HEK293 (cell line): ENCODE measurements at regions not wholly inside any gene's neighbourhood (a gene's known extent, or its start where the extent isn't known, plus 50 kb on each side); places are given as distances from the start of the nearest gene placed in this dataset.

ENCODE experiments used
- CTCF ChIA-PET: fragments of 350-600 bp; formaldehyde crosslinking; extraction: SDS; loops from one replicate; lab custom pipeline; 2021; ENCODE audit warnings: antibody characterized with exemption; lab: Yijun Ruan, JAX
- POLR2A ChIA-PET: fragments of 300-600 bp; formaldehyde crosslinking; extraction: SDS; loops from one replicate; lab custom pipeline; 2020; ENCODE audit warnings: antibody characterized with exemption, inconsistent platforms; lab: Yijun Ruan, JAX
- H3K27ac ChIP-seq: fragments of 200-500 bp; sonication (Bioruptor generic); 2 replicates; pipeline ENCODE4 v1.5.1; 2014; ENCODE audit warnings: low read depth, low read length, control low read depth, inconsistent platforms; ENCODE audit errors: extremely low read depth
- H3K36me3 ChIP-seq, 2 experiments: fragments of 200-500 bp in 1 of 2; sonication (Bioruptor generic) in 1 of 2; 1 replicate in 1 of 2; 2 replicates in 1 of 2; pipeline ENCODE4 v1.5.1; 2014 to 2017; ENCODE audit warnings: inconsistent platforms in 2 of 2, low read length in 2 of 2; ENCODE audit not compliant: control insufficient read depth in 2 of 2, insufficient read depth in 1 of 2
- H3K4me1 ChIP-seq: fragments of 200-500 bp; sonication (Bioruptor generic); 2 replicates; pipeline ENCODE4 v1.5.1; 2014; ENCODE audit warnings: mild to moderate bottlenecking, low read length, inconsistent platforms; ENCODE audit not compliant: control insufficient read depth, insufficient read depth
- H3K4me3 ChIP-seq: 2 replicates; pipeline ENCODE4 v1.5.1; 2011; ENCODE audit warnings: low read depth, mild to moderate bottlenecking, control low read depth, low read length, moderate library complexity
- H3K9me3 ChIP-seq: fragments of 200-500 bp; sonication (Bioruptor generic); 2 replicates; pipeline ENCODE4 v1.5.1; 2014; ENCODE audit warnings: low read depth, low read length, inconsistent platforms; ENCODE audit not compliant: control insufficient read depth, insufficient read depth
- BCL11B ChIP-seq: fragments of 450-650 bp; formaldehyde crosslinking; IDR thresholded peaks from 2 replicates; pipeline ENCODE4 v1.5.1; 2016; ENCODE audit warnings: low read depth, missing biosample characterization, missing genetic modification characterization
- EGR2 ChIP-seq: fragments of 450-650 bp; formaldehyde crosslinking; IDR thresholded peaks from 2 replicates; pipeline ENCODE4 v1.5.1; 2016; ENCODE audit warnings: low read depth, missing biosample characterization, missing genetic modification characterization
- GFI1B ChIP-seq: fragments of 450-650 bp; formaldehyde crosslinking; IDR thresholded peaks from 2 replicates; pipeline ENCODE4 v1.5.1; 2016; ENCODE audit warnings: missing biosample characterization, missing genetic modification characterization
- GLIS1 ChIP-seq: fragments of 450-650 bp; formaldehyde crosslinking; IDR thresholded peaks from 2 replicates; pipeline ENCODE4 v1.5.1; 2016; ENCODE audit warnings: missing biosample characterization, missing genetic modification characterization
- KLF1 ChIP-seq: fragments of 450-650 bp; formaldehyde crosslinking; IDR thresholded peaks from 2 replicates; pipeline ENCODE4 v1.5.1; 2016; ENCODE audit warnings: missing biosample characterization, missing genetic modification characterization
- MEIS1 ChIP-seq: sonication (generic); formaldehyde crosslinking; IDR thresholded peaks from 2 replicates; pipeline ENCODE4 v1.8.1; 2022; ENCODE audit warnings: missing genetic modification reagents, mild to moderate bottlenecking, borderline replicate concordance
- REST ChIP-seq: fragments of 450-650 bp; formaldehyde crosslinking; IDR thresholded peaks from 2 replicates; pipeline ENCODE4 v1.5.1; 2016; ENCODE audit warnings: missing biosample characterization, missing genetic modification characterization
- SALL2 ChIP-seq: fragments of 450-650 bp; formaldehyde crosslinking; IDR thresholded peaks from 2 replicates; pipeline ENCODE4 v1.5.0; 2017; ENCODE audit warnings: missing biosample characterization, mild to moderate bottlenecking, missing genetic modification characterization, borderline replicate concordance
- SCRT1 ChIP-seq: fragments of 450-650 bp; formaldehyde crosslinking; IDR thresholded peaks from 2 replicates; pipeline ENCODE4 v1.5.1; 2016; ENCODE audit warnings: missing biosample characterization, missing genetic modification characterization, borderline replicate concordance
- YY2 ChIP-seq: fragments of 450-650 bp; formaldehyde crosslinking; IDR thresholded peaks from 2 replicates; pipeline ENCODE4 v1.5.1; 2016; ENCODE audit warnings: missing biosample characterization, missing genetic modification characterization
- ZEB2 ChIP-seq: fragments of 450-650 bp; formaldehyde crosslinking; IDR thresholded peaks from 2 replicates; pipeline ENCODE4 v1.5.1; 2016; ENCODE audit warnings: missing biosample characterization, missing genetic modification characterization
- ZNF112 ChIP-seq: fragments of 450-650 bp; formaldehyde crosslinking; IDR thresholded peaks from 2 replicates; pipeline ENCODE4 v1.5.0; 2017; ENCODE audit warnings: missing biosample characterization, missing genetic modification characterization
- ZNF114 ChIP-seq: fragments of 450-650 bp; formaldehyde crosslinking; IDR thresholded peaks from 2 replicates; pipeline ENCODE4 v1.5.0; 2017; ENCODE audit warnings: missing biosample characterization, missing genetic modification characterization
- ZNF121 ChIP-seq: fragments of 450-650 bp; formaldehyde crosslinking; IDR thresholded peaks from 2 replicates; pipeline ENCODE4 v1.5.1; 2016; ENCODE audit warnings: missing biosample characterization, missing genetic modification characterization
- ZNF138 ChIP-seq: fragments of 450-650 bp; formaldehyde crosslinking; IDR thresholded peaks from 2 replicates; pipeline ENCODE4 v1.5.1; 2016; ENCODE audit warnings: missing biosample characterization, missing genetic modification characterization, borderline replicate concordance
- ZNF146 ChIP-seq: fragments of 450-650 bp; formaldehyde crosslinking; IDR thresholded peaks from 2 replicates; pipeline ENCODE4 v1.5.1; 2016; ENCODE audit warnings: missing biosample characterization, missing genetic modification characterization
- ZNF175 ChIP-seq: fragments of 450-650 bp; formaldehyde crosslinking; IDR thresholded peaks from 2 replicates; pipeline ENCODE4 v1.5.1; 2016; ENCODE audit warnings: missing biosample characterization, missing genetic modification characterization
- ZNF223 ChIP-seq: fragments of 450-650 bp; formaldehyde crosslinking; IDR thresholded peaks from 2 replicates; pipeline ENCODE4 v1.5.1; 2016; ENCODE audit warnings: missing biosample characterization, missing genetic modification characterization
- ZNF23 ChIP-seq: fragments of 450-650 bp; formaldehyde crosslinking; IDR thresholded peaks from 2 replicates; pipeline ENCODE4 v1.5.1; 2016; ENCODE audit warnings: missing biosample characterization, missing genetic modification characterization, borderline replicate concordance
- ZNF335 ChIP-seq: fragments of 450-650 bp; formaldehyde crosslinking; conservative IDR thresholded peaks from 2 replicates; pipeline ENCODE4 v1.5.1; 2016; ENCODE audit warnings: missing biosample characterization, missing genetic modification characterization
- ZNF350 ChIP-seq: fragments of 450-650 bp; formaldehyde crosslinking; IDR thresholded peaks from 2 replicates; pipeline ENCODE4 v1.5.0; 2017; ENCODE audit warnings: missing biosample characterization, mild to moderate bottlenecking, missing genetic modification characterization
- ZNF394 ChIP-seq: fragments of 450-650 bp; formaldehyde crosslinking; IDR thresholded peaks from 2 replicates; pipeline ENCODE4 v1.5.1; 2016; ENCODE audit warnings: missing biosample characterization, missing genetic modification characterization, mild to moderate bottlenecking, moderate library complexity, borderline replicate concordance
- ZNF449 ChIP-seq: fragments of 450-650 bp; formaldehyde crosslinking; IDR thresholded peaks from 2 replicates; pipeline ENCODE4 v1.5.1; 2017; ENCODE audit warnings: missing biosample characterization, mild to moderate bottlenecking, missing genetic modification characterization, moderate library complexity
- ZNF548 ChIP-seq: fragments of 450-650 bp; formaldehyde crosslinking; IDR thresholded peaks from 2 replicates; pipeline ENCODE4 v1.5.1; 2016; ENCODE audit warnings: missing biosample characterization, missing genetic modification characterization
- ZNF626 ChIP-seq: fragments of 450-650 bp; sonication (Bioruptor Pico); formaldehyde crosslinking; IDR thresholded peaks from 2 replicates; pipeline ENCODE4 v1.5.1; 2018; ENCODE audit warnings: missing biosample characterization, missing genetic modification characterization, inconsistent platforms
- ZNF768 ChIP-seq: fragments of 450-650 bp; formaldehyde crosslinking; IDR thresholded peaks from 2 replicates; pipeline ENCODE4 v1.5.1; 2018; ENCODE audit warnings: missing biosample characterization, mild to moderate bottlenecking, missing genetic modification characterization
- ZSCAN16 ChIP-seq: fragments of 450-650 bp; formaldehyde crosslinking; IDR thresholded peaks from 2 replicates; pipeline ENCODE4 v1.5.1; 2016; ENCODE audit warnings: missing biosample characterization, missing genetic modification characterization
- TF ChIP-seq, protein P1 (sequence below): fragments of 450-650 bp; formaldehyde crosslinking; IDR thresholded peaks from 2 replicates; pipeline ENCODE4 v1.5.1; 2016; ENCODE audit warnings: missing biosample characterization, missing genetic modification characterization

DNA sequence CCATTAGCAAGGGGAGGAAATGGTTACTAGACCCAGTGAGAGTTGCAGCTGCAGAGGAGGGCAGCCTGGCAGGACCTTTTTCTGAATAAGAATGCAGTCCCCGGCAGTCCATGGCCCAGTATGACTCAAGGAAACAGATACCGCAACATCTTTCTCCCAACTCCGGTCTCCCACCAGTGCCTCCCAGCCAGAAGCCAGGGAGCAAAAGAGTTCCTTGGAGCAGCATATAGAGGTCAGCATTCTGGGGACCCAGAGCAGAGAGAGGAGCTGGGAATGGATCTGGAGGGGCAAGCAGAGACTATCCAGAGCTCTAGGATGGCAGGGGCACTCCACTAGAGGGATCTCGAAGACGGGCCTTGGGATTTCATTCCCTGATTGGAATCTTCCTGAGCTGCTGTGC, 339.2 kb upstream of the AADAT start:
- ChIA-PET POLR2A (no interaction called here), CTCF (no interaction called here)
- H3K4me1 ChIP-seq, result no peaks in the 10 kb centered on the region
- no peaks in the 10 kb centered on the region for H3K9me3 ChIP-seq
- H3K27ac ChIP-seq, result no peak overlapping the region
- H3K4me3 ChIP-seq, result no peak overlapping the region
- no peak for TF ChIP-seq GFI1B (tag by site-specific recombination)
- TF ChIP-seq KLF1 (tag by site-specific recombination), result no peak
- no peak for TF ChIP-seq ZNF548 (tag by site-specific recombination)
- no peak for TF ChIP-seq ZNF114 (tag by site-specific recombination)
- no peak for TF ChIP-seq ZNF350
- TF ChIP-seq ZNF121, result no peak
- H3K36me3 ChIP-seq, result no peaks in the 10 kb centered on the region

GRCh38 chr4:170425521-170426143, 335.9 kb upstream of the AADAT start:
- no peaks in the 10 kb centered on the region for H3K36me3 ChIP-seq
- H3K9me3 ChIP-seq, result no peaks in the 10 kb centered on the region
- no peaks in the 10 kb centered on the region for H3K4me1 ChIP-seq
- POLR2A ChIA-PET, result no interaction called here
- no peak overlapping the region for H3K27ac ChIP-seq
- H3K4me3 ChIP-seq, result no peak overlapping the region
- no peak for TF ChIP-seq ZNF146 (tag by site-specific recombination)
- TF ChIP-seq ZNF768 (tag by site-specific recombination), result no peak
- no peak for TF ChIP-seq YY2 (tag by site-specific recombination)
- TF ChIP-seq ZNF626, result no peak
- no peak for TF ChIP-seq EGR2 (tag by site-specific recombination)
- TF ChIP-seq ZSCAN16 (tag by site-specific recombination), result no peak
- TF ChIP-seq ZNF175 (tag by site-specific recombination), result no peak
- TF ChIP-seq, protein P1, sequence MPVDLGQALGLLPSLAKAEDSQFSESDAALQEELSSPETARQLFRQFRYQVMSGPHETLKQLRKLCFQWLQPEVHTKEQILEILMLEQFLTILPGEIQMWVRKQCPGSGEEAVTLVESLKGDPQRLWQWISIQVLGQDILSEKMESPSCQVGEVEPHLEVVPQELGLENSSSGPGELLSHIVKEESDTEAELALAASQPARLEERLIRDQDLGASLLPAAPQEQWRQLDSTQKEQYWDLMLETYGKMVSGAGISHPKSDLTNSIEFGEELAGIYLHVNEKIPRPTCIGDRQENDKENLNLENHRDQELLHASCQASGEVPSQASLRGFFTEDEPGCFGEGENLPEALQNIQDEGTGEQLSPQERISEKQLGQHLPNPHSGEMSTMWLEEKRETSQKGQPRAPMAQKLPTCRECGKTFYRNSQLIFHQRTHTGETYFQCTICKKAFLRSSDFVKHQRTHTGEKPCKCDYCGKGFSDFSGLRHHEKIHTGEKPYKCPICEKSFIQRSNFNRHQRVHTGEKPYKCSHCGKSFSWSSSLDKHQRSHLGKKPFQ (tag by site-specific recombination), result no peak
- no peak for TF ChIP-seq ZNF394
- TF ChIP-seq ZNF138 (tag by site-specific recombination), result no peak
- TF ChIP-seq GLIS1, result no peak
- no peak for TF ChIP-seq KLF1 (tag by site-specific recombination)
- TF ChIP-seq ZNF449 (tag by site-specific recombination), result no peak
- no peak for TF ChIP-seq ZNF114 (tag by site-specific recombination)
- no peak for TF ChIP-seq ZEB2
- CTCF ChIA-PET, result no interaction called here

- no peaks in the 10 kb centered on the region for H3K4me1 ChIP-seq
- ChIA-PET POLR2A (no interaction called here), CTCF (no interaction called here)
- no peaks in the 10 kb centered on the region for H3K9me3 ChIP-seq
- H3K4me3 ChIP-seq, result no peak overlapping the region
- no peaks in the 10 kb centered on the region for H3K36me3 ChIP-seq
- H3K27ac ChIP-seq, result no peak overlapping the region
- no peak for TF ChIP-seq SALL2 (tag by site-specific recombination)
- TF ChIP-seq ZNF146 (tag by site-specific recombination), result no peak
- no peak for TF ChIP-seq ZNF335
- TF ChIP-seq ZNF112 (tag by site-specific recombination), result no peak
- no peak for TF ChIP-seq REST
- no peak for TF ChIP-seq ZNF23 (tag by site-specific recombination)
- no peak for TF ChIP-seq BCL11B (tag by site-specific recombination)
- TF ChIP-seq SCRT1, result no peak
- TF ChIP-seq MEIS1 (CRISPR knock-in tag), result no peak
- TF ChIP-seq ZNF223, result no peak
Measured at GRCh38 chr4:170425040-170425439, 335.3 kb upstream of the AADAT start.
